ENCODE measurements at regions not wholly inside any gene's neighbourhood (a gene's known extent, or its start where the extent isn't known, plus 50 kb on each side); places are given as distances from the start of the nearest gene placed in this dataset.

DNA sequence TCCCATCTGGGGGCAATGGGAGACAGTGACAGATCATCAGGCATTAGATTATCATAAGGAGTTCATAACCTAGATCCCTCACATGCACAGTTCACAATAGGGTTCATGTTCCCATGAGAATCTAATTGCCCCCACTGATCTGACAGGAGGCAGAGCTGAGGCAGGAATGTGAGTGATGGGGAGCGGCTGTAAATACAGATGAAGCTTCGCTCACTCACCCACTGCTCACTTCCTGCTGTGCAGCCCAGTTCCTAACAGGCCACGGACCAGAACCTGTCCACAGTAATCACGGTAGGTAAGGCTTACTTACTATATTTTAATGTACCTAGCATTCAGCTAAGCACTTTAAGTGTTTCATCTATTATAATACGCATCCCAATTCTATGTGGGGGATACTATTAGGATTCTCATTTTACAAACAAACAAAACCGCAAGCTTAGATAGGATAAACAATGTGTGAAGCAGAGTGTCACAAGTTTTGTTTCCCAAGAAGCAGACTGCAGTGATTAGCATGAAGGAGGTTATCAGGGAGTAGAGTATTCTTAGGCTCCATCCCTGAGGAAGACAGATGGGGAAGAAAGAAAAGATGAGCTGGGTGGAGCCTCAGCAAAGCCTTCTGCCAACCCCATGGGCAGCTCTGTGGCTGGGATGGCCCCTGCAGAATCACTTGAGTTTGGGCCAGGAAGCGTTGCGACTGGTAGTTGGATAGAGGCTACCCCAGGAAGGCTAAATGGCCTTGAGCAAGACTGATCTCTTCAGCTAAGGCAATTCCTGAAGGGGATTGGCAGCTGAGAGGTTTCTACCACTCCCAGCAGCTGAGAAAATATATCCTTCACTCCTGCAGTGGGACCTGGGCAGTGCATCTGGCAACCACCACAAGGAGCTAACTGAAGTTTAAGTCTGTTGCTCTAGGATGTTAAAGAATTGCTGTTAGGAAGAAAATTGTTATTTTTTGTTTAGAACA, 133.1 kb downstream of the MREG start:
- H3K4me1 ChIP-seq (ENCODE audit: control insufficient read depth, insufficient read depth, low read length), result peaks cover 5% of the 10 kb centered on the region
- WGBS (ENCODE audit: insufficient coverage), result no CpG with 5 or more reads among the region's 8 CpGs

DNA sequence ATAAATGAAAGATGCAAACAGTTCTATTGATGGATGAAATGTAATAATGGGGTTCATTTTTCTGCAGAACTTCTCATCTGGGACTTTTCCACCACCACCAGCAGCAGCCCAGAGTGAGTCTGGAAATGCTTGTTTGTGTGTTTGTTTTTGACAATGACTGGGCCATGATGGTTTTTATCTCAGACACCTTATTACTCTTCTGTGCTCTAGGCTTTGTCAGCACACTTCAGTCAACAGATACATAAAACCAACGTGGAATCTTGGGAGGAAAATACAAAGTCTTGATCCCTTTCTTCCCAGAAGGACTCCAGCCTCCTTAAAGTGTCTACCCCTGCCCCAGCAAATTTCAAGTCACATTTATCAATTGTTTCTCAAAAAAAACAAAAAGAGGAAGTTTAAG, 134.0 kb downstream of the MREG start:
- H3K27me3 ChIP-seq (ENCODE audit: control insufficient read depth, insufficient read depth, low read length), result no peaks in the 10 kb centered on the region
- DNase-seq, result no peak
- no CpG with 5 or more reads among the region's 1 CpG for WGBS (ENCODE audit: insufficient coverage)
- H3K27ac ChIP-seq (ENCODE audit: low read length), result no peak overlapping the region
- H3K36me3 ChIP-seq (ENCODE audit: control insufficient read depth, insufficient read depth, low read length), result no peaks in the 10 kb centered on the region
- H3K4me1 ChIP-seq (ENCODE audit: control insufficient read depth, insufficient read depth, low read length), result peaks cover 5% of the 10 kb centered on the region
- H3K9me3 ChIP-seq (replicated peaks; ENCODE audit: control insufficient read depth, low read depth, low read length), result peaks cover 6% of the 10 kb centered on the region
- H3K4me3 ChIP-seq (ENCODE audit: low read length), result no peak overlapping the region

More for the DNA sequence above, 133.1 kb downstream of the MREG start:
- Histone ChIP-seq H3K4me3 (ENCODE audit: low read length) (no peak overlapping the region), H3K36me3 (ENCODE audit: control insufficient read depth, insufficient read depth, low read length) (no peaks in the 10 kb centered on the region), H3K9me3 (replicated peaks; ENCODE audit: control insufficient read depth, low read depth, low read length) (peaks cover 6% of the 10 kb centered on the region), H3K27me3 (ENCODE audit: control insufficient read depth, insufficient read depth, low read length) (no peaks in the 10 kb centered on the region), H3K27ac (ENCODE audit: low read length) (no peak overlapping the region)
- DNase-seq, result no peak

DNA sequence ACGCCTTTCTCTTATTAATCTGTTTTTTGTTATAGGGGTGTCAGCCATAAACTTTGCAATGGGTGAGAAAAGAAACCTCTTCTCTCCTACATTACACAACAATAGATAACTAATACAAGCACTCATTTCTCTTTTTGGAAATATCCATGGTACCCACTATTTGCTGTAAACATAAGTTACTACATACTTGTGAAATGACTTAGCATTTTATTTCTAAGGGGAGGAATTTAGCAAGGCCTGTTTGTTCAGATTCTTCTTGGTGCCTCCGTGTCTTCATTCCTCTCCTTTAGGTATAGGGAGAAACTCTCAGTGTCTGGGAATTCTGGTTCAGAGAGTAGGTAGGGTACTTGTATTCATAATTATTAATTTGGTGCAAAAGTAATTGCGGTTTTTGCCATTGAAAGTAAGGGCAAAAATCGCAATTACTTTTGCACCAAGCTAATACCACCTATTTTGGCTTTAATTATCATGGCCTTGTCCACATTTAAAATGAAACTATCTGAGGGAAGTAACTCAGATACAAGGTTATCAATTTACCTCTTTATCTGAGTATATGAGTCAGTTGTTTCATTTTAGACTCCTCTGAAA, 134.8 kb downstream of the MREG start:
- Histone ChIP-seq H3K36me3 (ENCODE audit: control insufficient read depth, insufficient read depth, low read length) (no peaks in the 10 kb centered on the region), H3K4me1 (ENCODE audit: control insufficient read depth, insufficient read depth, low read length) (peaks cover 5% of the 10 kb centered on the region), H3K4me3 (ENCODE audit: low read length) (no peak overlapping the region), H3K27me3 (ENCODE audit: control insufficient read depth, insufficient read depth, low read length) (no peaks in the 10 kb centered on the region), H3K27ac (ENCODE audit: low read length) (no peak overlapping the region), H3K9me3 (replicated peaks; ENCODE audit: control insufficient read depth, low read depth, low read length) (peaks cover 6% of the 10 kb centered on the region)
- DNase-seq, result no peak
- no CpG with 5 or more reads among the region's 4 CpGs for WGBS (ENCODE audit: insufficient coverage)

DNA sequence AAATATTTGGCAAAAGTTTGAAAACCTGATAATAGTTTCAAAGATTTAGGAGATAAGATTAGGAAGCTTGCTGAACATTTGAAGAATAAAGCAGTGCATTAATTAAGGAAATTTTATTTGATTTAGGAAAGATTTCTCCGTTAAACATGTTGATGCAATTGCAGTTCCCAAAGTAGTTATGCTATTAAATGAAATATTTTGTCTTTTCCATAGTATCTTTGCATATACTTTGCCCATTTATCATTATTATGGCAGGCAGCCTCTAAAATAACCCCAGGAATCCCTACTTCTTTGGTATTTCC, 136.5 kb downstream of the MREG start:
- peaks cover 6% of the 10 kb centered on the region for H3K9me3 ChIP-seq (replicated peaks; ENCODE audit: control insufficient read depth, low read depth, low read length)
- WGBS (ENCODE audit: insufficient coverage), result no CpG with 5 or more reads among the region's 1 CpG
- H3K36me3 ChIP-seq (ENCODE audit: control insufficient read depth, insufficient read depth, low read length), result no peaks in the 10 kb centered on the region
- no peak overlapping the region for H3K4me3 ChIP-seq (ENCODE audit: low read length)
- H3K27ac ChIP-seq (ENCODE audit: low read length), result no peak overlapping the region
- peaks cover 5% of the 10 kb centered on the region for H3K4me1 ChIP-seq (ENCODE audit: control insufficient read depth, insufficient read depth, low read length)
- DNase-seq, result no peak
- H3K27me3 ChIP-seq (ENCODE audit: control insufficient read depth, insufficient read depth, low read length), result no peaks in the 10 kb centered on the region

DNA sequence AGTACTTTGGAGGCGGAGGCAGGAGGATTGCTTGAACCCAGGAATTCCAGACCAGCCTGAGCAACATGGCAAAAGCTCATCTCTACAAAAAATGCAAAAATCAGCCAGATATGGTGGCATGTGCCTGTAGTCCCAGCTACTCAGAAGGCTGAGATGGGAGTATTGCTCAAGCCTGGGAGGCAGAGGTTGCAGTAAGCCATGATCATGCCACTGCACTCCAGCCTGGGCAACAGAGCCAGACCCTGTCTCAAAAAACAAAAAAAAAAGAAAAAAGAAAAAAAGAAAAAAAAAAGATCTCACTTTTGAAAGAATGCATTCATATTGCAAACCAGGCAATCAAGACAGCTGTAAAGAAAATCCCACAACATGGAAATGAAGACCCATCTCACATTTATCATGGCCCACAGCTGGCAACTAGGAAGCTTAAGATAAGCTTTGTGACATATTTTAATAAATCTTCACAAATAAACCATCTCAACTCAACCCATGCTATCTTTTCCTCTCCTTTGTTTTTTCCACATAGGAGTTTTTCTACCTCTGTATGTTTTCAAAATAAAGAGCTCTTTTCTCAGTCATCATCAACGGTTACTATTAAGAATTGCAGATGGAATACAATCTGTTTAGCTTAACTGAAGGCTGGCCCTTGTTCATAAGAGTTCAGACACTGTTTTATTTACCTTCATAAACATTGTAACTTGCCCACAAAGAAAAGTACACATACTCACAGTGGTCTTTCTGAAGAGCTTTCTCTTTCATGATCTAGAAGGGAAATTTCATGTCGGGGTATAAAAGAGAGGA, 137.0 kb downstream of the MREG start:
- 100% methylated on average over 1 of the region's 3 CpGs for WGBS (ENCODE audit: insufficient coverage)

DNA sequence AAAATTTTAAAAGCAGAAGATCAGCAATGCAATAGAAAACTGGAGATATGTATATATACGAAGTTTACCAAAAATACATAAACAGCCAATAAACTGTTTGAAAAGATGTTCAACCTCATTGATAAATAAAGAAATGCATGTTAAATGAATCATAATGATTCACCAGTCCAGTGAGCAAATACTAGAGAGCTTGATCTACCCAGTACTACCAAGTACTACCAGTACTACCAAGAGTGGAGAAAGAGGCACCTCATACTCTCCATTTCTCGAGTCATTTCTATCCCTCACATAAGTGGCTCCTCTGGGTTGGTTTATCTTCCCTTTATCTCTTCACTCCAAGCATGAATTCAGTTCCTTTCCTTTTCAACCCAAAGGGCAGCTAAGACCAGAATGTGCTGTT, 138.9 kb downstream of the MREG start:
- H3K27me3 ChIP-seq (ENCODE audit: control insufficient read depth, insufficient read depth, low read length), result no peaks in the 10 kb centered on the region
- no peak for DNase-seq
- no CpG with 5 or more reads among the region's 2 CpGs for WGBS (ENCODE audit: insufficient coverage)
- no peak overlapping the region for H3K27ac ChIP-seq (ENCODE audit: low read length)
- no peaks in the 10 kb centered on the region for H3K4me1 ChIP-seq (ENCODE audit: control insufficient read depth, insufficient read depth, low read length)
- no peaks in the 10 kb centered on the region for H3K36me3 ChIP-seq (ENCODE audit: control insufficient read depth, insufficient read depth, low read length)
- H3K9me3 ChIP-seq (replicated peaks; ENCODE audit: control insufficient read depth, low read depth, low read length), result peaks cover 6% of the 10 kb centered on the region
- no peak overlapping the region for H3K4me3 ChIP-seq (ENCODE audit: low read length)

More for the DNA sequence above, 137.0 kb downstream of the MREG start:
- Histone ChIP-seq H3K4me3 (ENCODE audit: low read length) (no peak overlapping the region), H3K27ac (ENCODE audit: low read length) (no peak overlapping the region), H3K27me3 (ENCODE audit: control insufficient read depth, insufficient read depth, low read length) (no peaks in the 10 kb centered on the region), H3K9me3 (replicated peaks; ENCODE audit: control insufficient read depth, low read depth, low read length) (peaks cover 6% of the 10 kb centered on the region), H3K4me1 (ENCODE audit: control insufficient read depth, insufficient read depth, low read length) (peaks cover 5% of the 10 kb centered on the region), H3K36me3 (ENCODE audit: control insufficient read depth, insufficient read depth, low read length) (no peaks in the 10 kb centered on the region)
- no peak for DNase-seq

DNA sequence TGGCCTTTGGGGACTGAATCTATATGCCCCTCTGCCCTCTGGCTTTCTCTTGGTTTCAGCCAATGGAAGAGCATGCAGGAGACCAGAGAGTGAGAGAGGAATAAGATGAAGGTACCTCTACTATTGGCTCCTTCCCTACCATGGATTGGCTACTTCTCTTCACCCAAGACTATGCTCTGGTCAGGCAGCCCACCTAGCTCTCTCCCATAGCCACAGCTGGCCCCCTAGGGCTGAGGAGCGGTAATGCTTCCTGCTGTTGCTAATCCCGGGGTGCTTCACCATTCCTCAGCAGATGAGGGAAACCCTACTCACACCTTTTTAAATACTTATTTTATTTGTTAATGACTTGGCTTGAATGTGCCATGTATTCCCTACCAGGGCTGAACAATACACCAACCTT, 142.4 kb downstream of the MREG start:
- H3K27me3 ChIP-seq (ENCODE audit: control insufficient read depth, insufficient read depth, low read length), result no peaks in the 10 kb centered on the region
- peaks cover 2% of the 10 kb centered on the region for H3K4me1 ChIP-seq (ENCODE audit: control insufficient read depth, insufficient read depth, low read length)
- H3K4me3 ChIP-seq (ENCODE audit: low read length), result no peak overlapping the region
- H3K27ac ChIP-seq (ENCODE audit: low read length), result no peak overlapping the region
- H3K9me3 ChIP-seq (replicated peaks; ENCODE audit: control insufficient read depth, low read depth, low read length), result no peaks in the 10 kb centered on the region
- no peaks in the 10 kb centered on the region for H3K36me3 ChIP-seq (ENCODE audit: control insufficient read depth, insufficient read depth, low read length)
- no CpG with 5 or more reads among the region's 2 CpGs for WGBS (ENCODE audit: insufficient coverage)
- no peak for DNase-seq

DNA sequence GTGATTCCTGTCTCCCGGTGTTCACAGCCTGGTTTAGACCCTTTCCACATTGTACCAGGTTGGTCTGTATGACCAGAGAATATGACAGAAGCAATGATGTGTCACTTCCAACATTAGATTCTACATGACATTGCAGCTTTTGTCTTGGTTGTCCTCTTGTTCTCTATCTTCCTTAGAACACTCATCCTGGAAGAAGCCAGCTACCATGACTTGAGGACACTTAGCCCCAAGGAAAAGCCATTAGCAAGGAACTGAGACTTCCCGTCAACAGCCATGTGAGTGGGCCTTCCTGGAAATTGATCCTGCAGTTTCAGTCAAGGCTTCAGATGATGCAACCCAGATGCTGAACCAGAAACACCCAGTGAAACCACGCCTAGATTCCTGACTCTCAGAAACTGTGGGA, 143.3 kb downstream of the MREG start:
- peak overlapping the region; percentile 75 for H3K27ac ChIP-seq (ENCODE audit: low read length)
- no peaks in the 10 kb centered on the region for H3K27me3 ChIP-seq (ENCODE audit: control insufficient read depth, insufficient read depth, low read length)
- no peaks in the 10 kb centered on the region for H3K9me3 ChIP-seq (replicated peaks; ENCODE audit: control insufficient read depth, low read depth, low read length)
- H3K36me3 ChIP-seq (ENCODE audit: control insufficient read depth, insufficient read depth, low read length), result no peaks in the 10 kb centered on the region
- DNase-seq, result peak; percentile 81
- 50% methylated on average over 2 of the region's 3 CpGs for WGBS (ENCODE audit: insufficient coverage)
- no peak overlapping the region for H3K4me3 ChIP-seq (ENCODE audit: low read length)
- H3K4me1 ChIP-seq (ENCODE audit: control insufficient read depth, insufficient read depth, low read length), result peaks cover 2% of the 10 kb centered on the region

DNA sequence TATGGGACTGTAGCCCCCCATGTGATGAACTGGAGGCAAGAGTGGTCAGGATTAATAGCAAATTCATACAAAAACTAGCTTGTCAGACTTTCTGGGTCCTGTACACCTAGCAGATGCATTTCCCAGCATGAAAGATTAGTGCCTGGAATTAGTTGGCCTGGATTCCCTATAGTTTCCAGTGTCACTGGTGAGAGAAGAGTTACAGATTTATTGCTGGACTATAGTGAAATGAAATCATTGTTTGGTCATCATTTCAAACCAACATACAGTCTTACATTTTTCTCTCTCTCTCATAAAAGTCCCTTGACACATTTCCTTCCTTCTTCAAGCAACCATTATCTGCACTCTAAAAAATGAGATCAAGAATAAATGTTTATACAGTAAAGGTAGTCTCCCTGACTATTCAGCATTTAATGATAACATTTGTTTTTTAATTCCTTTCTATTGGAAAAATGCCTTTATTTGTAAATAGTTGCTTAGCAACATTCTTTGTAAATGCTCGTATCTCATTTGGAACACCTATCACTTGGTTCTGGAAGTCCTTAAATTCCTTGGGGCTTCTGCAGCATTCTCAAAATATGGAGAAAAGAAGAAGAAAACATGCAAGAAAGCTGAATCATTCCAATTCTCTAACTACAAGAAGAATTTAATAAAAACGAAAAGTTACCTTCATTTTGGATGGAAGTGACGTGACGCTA, 144.4 kb downstream of the MREG start:
- peak; percentile 93 for DNase-seq
- H3K4me3 ChIP-seq (ENCODE audit: low read length), result no peak overlapping the region
- H3K27ac ChIP-seq (ENCODE audit: low read length), result peak overlapping the region; percentile 75
- peaks cover 2% of the 10 kb centered on the region for H3K4me1 ChIP-seq (ENCODE audit: control insufficient read depth, insufficient read depth, low read length)
- no peaks in the 10 kb centered on the region for H3K36me3 ChIP-seq (ENCODE audit: control insufficient read depth, insufficient read depth, low read length)
- WGBS (ENCODE audit: insufficient coverage), result 60% methylated on average over 1 of the region's 4 CpGs
- H3K27me3 ChIP-seq (ENCODE audit: control insufficient read depth, insufficient read depth, low read length), result no peaks in the 10 kb centered on the region
- H3K9me3 ChIP-seq (replicated peaks; ENCODE audit: control insufficient read depth, low read depth, low read length), result no peaks in the 10 kb centered on the region

DNA sequence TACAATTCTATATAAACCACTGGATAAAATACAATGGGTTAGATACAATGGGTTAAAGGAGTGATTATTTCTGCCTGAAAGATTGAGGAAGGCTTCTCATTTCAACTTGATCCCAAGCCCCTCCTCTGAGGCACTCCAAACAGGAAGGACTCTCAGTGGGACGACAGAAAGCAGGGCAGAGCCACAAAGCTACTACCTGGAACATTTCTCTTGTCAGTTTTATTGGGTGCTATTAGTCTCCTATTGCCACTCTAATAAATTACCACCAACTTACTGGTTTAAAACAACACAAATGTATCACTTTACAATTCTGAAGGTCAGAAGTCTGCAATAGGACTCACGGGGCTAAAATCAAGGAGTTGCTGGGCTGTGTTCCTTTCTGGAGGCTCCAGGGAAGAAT, 146.7 kb downstream of the MREG start:
- no peaks in the 10 kb centered on the region for H3K36me3 ChIP-seq (ENCODE audit: control insufficient read depth, insufficient read depth, low read length)
- DNase-seq, result no peak
- peaks cover 5% of the 10 kb centered on the region for H3K4me1 ChIP-seq (ENCODE audit: control insufficient read depth, insufficient read depth, low read length)
- WGBS (ENCODE audit: insufficient coverage), result 63% methylated on average over 1 of the region's 2 CpGs
- H3K9me3 ChIP-seq (replicated peaks; ENCODE audit: control insufficient read depth, low read depth, low read length), result no peaks in the 10 kb centered on the region
- no peaks in the 10 kb centered on the region for H3K27me3 ChIP-seq (ENCODE audit: control insufficient read depth, insufficient read depth, low read length)
- H3K4me3 ChIP-seq (ENCODE audit: low read length), result no peak overlapping the region
- no peak overlapping the region for H3K27ac ChIP-seq (ENCODE audit: low read length)

All from muscle of leg (tissue), 3 donors.